ENCODE measurements at regions not wholly inside any gene's neighbourhood (a gene's known extent, or its start where the extent isn't known, plus 50 kb on each side); places are given as distances from the start of the nearest gene placed in this dataset.

DNA sequence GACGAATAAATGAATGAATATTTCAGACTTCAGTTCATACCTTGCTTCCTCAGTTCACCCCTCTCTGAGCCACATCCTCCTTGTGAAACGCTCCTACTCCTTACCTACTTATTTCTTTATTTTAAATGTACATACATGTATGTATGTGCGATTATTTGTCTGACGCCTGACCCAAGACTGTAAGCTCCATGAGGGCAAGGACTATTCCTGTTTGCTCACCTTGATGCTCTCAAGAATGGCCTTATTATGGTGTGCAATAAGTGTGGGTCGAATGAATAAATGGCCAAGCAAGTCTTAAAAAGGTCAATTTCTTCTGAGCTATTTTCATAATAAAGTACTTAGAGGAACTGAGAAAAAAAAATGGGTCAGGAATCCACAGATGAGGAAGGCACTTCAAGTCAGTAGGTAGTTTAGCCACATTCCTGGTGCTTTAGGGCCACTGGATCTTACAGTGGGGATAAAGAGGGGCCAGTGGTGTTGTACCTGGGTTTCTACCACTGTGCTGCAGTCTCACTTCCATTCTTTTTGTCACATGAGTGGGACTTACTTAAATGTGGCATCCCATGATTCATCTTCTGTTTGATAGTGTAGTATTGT is 74.7 kb downstream of the SDC1 start:
- ATAC-seq = no peak
- intact Hi-C loops (cut with DNase I) = no loop called here
- DNase-seq (ENCODE audit: missing footprints) = no peak

DNA sequence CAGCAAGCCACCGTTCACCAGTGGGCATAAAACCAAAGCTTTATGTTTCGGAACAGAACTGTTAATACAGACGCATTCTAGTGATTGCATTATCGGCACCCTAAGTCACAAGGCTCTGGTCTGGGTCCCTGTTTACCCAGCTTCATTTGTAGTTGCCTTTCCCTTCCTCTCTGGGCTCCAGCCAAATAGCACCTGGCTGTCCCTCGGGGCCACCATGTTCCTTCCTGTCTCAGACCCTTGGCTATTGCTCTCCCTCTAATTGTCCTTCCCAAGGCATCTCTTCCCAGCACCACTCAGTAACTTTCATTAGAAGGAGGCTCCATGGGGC is 75.3 kb downstream of the SDC1 start:
- ATAC-seq = no peak
- DNase-seq (ENCODE audit: missing footprints) = no peak
- intact Hi-C loops (cut with DNase I) = no loop called here

DNA sequence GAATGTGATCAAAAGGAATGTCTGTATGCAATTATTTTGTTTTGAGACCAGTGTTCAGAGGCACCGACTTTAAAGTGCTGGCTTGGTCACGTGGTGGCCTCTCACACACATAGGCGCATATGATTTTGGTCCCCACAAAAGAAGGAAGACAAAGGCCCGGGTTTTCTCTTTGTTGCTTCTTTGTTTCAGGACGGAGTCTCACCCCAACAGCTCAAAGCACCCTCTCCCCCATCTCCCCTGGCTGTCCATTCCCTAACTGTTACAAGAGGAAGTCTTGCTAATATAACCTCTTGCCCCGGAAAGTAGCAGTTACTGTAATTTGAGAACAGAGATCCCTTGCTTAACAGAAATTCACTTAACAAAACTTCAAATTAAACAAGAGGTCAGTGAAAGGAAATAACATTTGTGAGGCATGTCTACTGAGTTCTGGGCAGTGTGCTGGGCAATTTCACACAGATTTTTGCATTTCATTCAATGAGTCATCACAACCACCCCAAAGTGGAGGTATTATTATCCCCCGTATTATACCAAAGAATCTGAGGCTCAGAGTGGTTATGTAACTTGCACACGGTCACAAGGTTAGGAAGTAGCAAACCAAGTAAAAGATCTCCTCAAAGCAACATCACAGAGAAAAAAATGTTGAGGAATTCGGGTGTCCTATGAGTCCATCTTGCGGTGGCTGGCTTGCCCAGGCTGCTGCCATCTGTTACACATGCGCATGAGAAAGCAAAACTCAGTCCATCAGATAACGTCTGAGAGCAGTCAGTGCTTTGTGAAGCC is 75.8 kb downstream of the SDC1 start:
- DNase-seq (ENCODE audit: missing footprints) = no peak
- no peak for ATAC-seq
- intact Hi-C loops (cut with DNase I) = no loop called here

DNA sequence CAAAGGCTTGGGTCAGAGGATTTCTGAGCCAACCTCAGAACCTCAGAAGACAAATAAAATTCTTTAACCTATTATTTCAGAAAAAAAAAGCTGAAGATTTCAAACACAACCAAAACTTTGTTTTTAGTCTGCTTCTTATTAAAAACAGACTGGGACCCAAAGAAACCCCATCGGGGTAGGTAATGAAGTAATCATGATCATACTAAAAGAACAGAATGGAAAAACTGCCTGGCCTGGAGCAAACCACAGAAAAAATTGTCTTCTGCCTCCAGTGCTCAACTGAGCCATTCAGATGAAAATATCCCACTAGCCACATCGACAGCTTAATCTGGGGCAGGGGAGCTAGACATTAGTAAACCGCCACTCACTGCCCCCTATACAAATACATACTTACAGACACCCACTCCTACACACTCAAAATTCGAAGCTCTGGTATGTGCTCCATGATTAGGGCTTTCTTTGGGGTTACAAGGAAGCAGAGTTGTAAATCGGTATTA is 76.5 kb downstream of the SDC1 start:
- no peak for DNase-seq (ENCODE audit: missing footprints)
- intact Hi-C loops (cut with DNase I) = no loop called here
- ATAC-seq = no peak

DNA sequence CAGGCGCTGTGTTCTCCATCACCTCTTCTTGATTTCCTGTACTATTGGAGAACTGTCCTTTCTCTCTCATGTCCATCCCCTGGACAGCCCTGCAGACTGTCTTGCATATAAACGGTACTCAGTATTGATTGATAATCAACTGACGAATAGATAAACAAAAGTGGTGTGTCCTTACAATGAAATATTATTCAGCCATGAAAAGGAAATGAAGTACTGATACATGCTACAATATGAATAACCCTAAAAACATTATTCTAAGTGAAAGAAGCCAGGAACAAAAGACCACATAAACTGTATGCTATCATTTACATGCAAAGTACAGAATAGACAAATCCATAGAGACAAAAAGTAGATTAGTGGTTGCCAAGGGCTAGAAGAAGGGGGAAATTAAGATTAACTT is 77.6 kb downstream of the SDC1 start:
- no peak for DNase-seq (ENCODE audit: missing footprints)
- ATAC-seq = no peak
- intact Hi-C loops (cut with DNase I) = no loop called here

DNA sequence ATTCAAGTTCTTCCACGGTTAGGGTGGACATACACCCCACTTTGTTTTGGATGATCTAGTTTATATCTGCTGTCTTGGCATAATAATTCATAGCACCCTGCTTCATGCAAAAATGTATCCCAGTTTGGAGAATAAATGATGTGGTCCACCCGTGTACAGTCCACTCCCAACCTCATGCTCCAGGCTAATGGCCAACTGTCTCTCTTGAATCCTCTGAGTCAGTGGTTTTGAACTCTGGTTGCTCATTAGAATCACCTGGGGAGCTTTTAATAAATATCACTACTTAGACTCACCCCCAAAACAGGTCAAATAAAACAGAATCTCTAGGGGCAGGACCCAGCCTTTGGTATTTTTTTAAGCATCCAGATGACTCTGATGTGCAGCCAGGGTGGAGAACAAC is 78.5 kb downstream of the SDC1 start:
- ATAC-seq = no peak
- DNase-seq (ENCODE audit: missing footprints) = no peak
- intact Hi-C loops (cut with DNase I) = no loop called here

DNA sequence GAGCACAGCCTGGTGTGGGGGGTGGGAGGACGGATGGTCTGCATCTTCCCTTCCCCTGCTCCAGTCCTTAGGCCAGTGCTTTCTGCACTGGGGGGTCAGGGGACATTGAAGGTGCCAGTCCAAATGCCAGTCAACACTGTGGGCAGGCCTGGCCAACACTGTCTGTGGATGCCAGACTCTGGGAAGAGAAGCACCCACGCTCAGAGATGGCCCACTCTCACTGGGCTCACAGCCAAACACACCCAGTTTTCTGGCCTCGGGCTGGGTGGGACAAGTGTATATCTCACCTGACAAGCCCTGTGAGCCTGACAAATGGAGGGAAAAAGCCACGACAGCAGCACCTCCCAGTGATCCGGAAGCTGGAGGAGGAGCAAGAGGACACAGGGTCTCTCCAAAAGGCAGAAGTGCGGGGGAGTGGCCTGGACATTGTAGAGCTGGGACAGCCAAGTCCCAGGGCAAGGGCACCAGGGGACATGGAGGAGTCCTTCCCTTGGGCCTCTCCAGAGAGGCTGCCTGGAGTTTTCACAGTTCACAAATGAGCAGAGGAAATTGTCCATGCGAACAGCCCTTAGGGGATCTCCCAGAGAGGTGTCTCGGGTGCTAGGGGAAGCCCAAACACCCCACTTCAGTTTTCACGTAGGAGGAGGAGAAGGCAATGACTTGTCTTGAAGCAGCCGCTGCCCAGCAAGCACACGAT is 79.3 kb downstream of the SDC1 start:
- DNase-seq (ENCODE audit: missing footprints) = no peak
- no peak for ATAC-seq
- intact Hi-C loops (cut with DNase I) = no loop called here

DNA sequence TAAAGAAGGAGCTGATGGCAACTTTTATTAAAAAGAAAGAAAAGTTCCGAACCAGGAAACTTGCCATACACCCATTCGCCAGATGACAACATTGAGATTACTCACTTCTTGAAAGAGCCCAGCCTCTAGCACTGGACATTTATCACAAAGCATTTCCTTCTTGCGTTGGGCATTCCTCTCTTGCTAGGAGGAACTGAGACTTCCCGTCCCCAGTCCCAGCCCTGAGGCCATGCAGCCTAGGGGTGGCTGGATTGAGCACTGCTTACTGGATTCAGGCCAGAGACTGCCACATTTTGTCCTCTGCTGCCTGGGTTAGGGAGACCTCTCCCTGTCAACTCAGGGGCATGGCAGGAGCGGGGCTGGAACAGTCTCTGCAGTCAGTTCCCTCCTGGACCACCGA is 80.1 kb downstream of the SDC1 start:
- ATAC-seq (no peak), DNase-seq (ENCODE audit: missing footprints) (no peak)
- intact Hi-C loops (cut with DNase I) = no loop called here

DNA sequence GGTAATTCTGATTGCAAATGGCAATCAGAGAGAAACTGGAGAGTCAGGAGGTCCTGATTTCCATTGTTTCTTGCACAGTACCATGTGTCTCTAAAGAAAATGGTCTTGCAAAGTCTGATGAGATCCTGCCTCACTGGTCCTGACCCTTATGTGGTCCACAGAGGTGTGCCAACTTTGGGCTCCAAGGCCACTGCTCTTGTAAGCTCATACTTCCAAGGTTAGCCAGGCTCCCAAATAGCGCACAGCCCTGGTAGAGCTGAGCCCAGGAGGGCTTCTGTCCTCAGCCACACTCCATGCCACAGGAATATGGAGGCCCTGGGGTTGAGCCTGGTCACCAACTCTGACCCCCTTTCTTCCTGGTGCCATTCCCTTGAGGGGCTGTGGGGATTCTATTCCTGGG is 80.7 kb downstream of the SDC1 start:
- ATAC-seq (no peak), DNase-seq (ENCODE audit: missing footprints) (no peak)
- intact Hi-C loops (cut with DNase I) = no loop called here

DNA sequence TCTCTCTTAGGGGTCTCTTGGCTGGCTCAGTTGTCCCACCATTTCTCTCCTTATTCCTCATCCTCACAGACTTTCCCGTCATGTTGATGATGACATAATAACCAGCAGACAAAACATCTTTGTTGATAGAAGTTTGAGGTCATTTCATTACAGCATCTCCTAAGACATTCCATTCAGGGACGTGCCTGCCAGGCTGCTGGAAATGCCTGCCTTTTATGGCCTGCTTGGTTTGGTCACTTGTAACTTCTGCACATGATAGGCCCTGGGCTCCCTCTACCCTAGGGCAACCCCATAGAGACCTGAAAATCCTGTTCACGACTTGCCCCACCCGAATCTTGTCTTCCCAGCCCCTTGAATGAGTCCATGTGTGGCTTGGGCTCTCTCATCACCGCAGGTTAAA is 81.7 kb downstream of the SDC1 start:
- intact Hi-C loops (cut with DNase I) = no loop called here
- no peak for ATAC-seq

DNA sequence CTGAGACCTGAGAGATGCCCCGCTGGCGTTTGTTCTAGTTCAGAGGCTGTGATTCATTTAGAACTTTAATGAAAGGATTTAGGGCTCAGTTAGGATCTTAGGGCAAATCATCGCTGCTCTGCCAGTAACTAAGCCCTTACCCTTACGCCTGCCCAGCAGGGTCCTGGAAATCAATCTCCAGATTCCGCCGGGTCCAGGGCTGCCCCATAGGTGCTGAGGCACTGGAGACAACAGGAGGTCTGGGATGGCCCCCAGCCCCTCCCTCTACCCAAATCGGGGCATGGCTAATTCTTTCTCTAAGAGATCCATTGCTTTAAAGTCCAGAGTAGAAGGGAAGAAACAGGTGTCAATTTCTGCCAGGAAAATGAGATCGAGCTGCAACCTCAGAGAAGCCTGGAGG is 83.1 kb downstream of the SDC1 start:
- intact Hi-C loops (cut with DNase I) = no loop called here
- no peak for DNase-seq (ENCODE audit: missing footprints)
- ATAC-seq = no peak

More for the DNA sequence above, 81.7 kb downstream of the SDC1 start:
- no peak for DNase-seq (ENCODE audit: missing footprints)

DNA sequence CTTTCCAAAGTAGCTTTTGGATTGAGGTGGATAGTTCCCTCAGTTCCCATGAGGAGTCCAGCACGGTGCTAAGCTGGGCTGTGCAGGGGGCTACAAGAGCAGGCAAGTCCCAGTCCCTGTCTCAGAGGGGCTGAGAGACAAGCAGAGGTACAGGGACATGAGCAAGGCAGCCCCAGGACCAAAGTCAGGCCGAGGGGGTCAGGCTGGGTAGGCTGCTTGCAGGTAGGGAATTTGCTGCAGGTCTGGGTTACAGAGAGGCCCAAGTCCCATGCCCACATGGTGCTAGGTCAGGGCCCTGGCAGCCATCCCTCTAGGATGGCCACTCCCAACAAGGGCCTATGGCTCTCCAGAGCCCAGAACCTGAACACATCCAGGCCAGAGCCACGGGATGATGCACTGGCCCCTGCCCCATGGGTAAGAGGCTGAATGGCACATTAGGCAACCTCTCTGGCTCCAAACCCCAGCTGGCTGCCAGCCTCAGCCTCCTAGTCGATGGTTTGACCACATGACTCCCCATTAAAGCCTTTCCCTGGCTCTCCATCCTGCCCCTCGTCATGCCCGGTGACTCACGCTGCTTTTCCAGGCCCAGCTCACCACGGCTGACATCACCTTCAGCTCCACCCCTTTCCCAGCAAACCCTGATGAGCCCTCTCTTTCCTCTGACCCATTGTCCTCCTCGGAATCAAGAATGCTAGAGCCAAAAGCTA is 83.7 kb downstream of the SDC1 start:
- intact Hi-C loops (cut with DNase I) = no loop called here
- ATAC-seq (no peak), DNase-seq (ENCODE audit: missing footprints) (no peak)

DNA sequence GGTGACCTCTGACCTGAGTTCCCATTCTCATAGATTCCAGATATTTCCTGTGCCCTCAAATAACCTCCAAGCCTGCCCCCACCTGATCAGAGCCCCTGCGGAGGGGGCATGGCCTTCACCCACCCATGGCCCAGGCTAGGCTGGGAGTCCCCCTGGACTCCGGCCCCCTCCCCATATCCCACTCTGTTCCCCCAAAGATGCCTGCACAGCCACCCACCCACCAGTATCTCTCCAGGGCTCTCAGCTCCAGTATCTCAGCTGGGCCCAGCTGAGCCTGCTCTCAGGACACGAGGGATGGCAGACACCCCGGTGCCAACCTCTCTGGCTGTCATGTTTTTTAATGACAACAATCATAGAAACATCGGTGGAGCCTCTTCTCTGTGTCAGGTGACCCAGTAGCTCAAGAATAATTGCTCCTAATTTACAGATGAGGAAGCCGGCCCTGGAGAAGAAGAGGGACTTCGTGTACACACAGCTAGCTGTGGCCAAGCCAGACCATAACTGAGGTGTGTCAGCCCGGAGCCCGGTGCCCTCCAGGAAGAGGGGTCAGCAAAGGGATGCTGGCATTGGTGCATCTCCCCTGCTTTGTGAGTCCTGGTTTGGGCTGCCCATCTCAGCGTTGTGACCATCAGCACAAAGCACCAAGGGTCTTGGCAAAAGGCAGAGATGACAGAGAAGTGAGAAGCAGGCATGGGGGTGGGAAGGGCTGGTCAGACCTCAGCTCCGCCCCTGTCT is 84.4 kb downstream of the SDC1 start:
- intact Hi-C loops (cut with DNase I) = no loop called here
- DNase-seq (ENCODE audit: missing footprints) = no peak
- ATAC-seq = no peak

DNA sequence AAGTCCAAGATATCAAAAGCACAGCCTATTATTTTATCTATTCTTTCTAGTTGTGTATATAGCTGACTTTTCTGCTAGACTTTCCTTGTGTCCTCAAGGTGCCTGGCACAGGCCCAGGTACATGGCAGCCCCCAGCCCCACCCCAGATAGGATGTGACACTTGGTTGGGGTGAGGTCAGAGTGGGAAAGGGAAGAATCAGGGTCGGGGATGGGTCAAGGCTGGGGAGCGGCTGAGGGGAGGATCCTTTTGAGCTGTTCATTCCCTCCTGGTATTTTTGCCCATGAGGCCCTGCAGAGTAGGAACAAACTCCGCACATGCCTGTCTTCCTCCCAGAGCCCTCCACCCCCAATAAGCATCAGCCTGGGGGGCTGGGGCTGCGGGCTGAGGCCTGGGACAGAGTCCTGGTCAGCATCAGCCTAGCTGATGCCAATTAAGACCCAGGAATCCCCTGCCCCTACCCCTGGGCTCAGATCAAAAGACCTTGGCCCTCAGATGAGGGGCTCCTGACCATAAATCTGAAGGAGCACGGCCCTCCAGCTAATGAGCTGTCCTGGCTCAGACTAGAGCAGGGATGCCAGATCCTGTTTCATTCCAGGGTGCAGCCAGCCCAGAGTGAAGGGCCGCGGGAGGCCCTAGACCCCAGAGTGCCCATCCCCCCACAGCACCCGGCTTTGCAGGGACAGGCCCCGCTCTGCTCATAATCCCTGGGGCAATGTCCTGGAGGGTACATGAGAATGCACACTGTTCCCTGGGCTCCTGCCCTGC is 85.3 kb downstream of the SDC1 start:
- no peak for ATAC-seq
- intact Hi-C loops (cut with DNase I) = no loop called here
- no peak for DNase-seq (ENCODE audit: missing footprints)

DNA sequence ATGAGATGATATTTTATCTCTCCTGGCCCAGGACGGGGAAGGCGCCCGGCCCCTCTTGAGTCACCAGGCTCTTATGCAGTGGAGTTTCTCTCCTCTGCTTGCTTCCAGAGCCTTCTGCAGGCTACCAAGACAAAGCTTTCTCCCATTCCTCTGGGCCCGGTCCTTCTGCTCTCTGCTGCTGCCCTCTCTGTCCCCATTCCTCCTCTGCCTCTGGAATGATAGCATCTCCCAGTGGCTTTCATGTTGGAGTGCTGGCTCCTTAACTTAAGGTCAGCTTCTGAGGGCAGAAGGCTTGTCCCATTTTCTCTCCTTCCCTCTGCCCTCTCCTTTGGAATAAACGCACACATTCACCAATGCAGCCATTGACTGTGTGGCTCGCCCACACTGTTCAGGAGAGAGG is 86.2 kb downstream of the SDC1 start:
- DNase-seq (ENCODE audit: missing footprints) (no peak), ATAC-seq (no peak)
- intact Hi-C loops (cut with DNase I) = no loop called here

DNA sequence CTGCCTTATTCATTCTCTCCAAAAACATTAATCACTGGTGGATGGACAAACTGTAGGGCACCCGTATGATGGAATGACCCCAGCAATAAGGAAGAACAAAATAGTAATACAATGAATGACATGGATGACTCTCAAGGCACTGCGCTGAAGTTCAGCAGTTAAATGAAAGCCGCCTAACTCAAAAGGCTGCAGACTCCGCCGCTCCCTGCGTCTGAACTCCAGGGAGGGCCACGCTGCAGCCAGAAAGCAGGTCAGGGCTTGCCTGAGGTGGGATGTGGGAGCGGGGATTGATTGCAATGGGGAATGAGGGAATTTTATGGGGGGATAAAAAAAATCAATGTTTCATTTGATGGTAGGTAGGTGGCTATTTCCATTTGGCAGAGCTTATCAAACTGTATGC is 86.5 kb upstream of the LAPTM4A start:
- intact Hi-C loops (cut with DNase I) = no loop called here
- no peak for DNase-seq (ENCODE audit: missing footprints)
- no peak for ATAC-seq

DNA sequence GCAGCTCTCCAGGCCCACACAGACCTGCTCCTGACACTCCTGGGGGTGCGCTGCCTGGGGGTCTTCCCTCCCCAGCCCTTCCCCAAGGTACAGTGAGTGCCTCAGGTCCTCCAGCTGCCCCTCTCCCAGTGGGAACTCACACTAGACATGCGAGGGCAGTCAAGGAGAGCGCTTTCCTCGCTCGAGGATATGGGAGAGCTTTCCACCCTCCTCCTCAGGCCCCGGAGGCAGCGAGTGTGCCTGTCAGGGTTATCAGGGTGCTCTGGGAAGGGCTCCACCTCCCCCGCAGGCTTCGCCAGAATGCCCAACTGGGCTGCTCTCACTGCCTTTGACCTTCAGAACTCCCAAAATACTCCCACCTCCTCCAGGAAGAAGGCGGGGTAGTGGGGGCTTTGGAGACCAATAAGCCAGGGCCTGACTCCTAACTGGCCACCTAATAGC is 85.7 kb upstream of the LAPTM4A start:
- no peak for ATAC-seq
- no peak for DNase-seq (ENCODE audit: missing footprints)
- intact Hi-C loops (cut with DNase I) = no loop called here

DNA sequence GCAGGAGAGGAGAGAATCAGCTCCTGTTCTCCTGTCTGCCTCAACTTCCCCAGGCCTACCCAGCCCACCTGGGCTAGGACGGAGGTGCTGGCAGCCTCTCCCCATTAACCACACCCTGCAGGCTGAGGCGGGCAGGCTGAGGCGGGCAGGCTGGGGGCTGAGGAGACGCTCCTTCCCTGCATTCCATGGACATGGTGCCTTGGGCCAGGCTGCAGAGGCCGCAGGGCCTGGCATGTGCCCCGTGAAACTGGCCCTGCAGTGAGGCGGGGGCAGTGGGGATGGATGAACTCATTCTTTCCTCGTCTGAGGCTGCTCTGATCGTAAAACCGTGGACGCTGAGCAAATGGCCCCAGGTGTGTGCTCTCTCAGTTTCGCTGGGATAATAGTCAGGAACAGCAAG is 84.7 kb upstream of the LAPTM4A start:
- intact Hi-C loops (cut with DNase I) = no loop called here
- DNase-seq (ENCODE audit: missing footprints) (no peak), ATAC-seq (no peak)
